GM21515 (cell line): ENCODE measurements at regions not wholly inside any gene's neighbourhood (a gene's known extent, or its start where the extent isn't known, plus 50 kb on each side); places are given as distances from the start of the nearest gene placed in this dataset.

Source experiments
- ATAC-seq: cut with Tn5 transposase; IDR thresholded peaks from one replicate; pipeline ENCODE4 v1.9.1; 2021; ENCODE audit not compliant: unreplicated experiment

DNA sequence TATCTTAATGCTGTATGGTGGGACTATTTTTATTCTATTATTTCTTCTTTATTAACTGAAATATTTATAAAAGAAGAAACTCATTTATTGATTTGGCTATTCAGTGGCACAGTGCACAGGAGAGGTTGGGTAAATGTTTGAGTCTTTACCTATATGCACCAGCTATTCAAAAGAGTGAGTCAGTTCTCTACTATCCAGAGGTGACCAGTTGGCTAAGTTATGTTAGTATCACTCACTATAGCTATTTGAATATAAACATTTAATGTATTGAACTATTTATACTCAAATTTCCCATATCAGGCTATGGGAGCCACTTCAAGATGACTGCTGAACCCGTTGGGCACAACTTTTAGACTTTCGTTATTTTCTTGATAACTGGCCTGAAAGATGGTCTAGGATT is 106.1 kb upstream of the VEGFC start:
- no peak for ATAC-seq

- peak; percentile 96 for ATAC-seq
Measured at GRCh38 chr4:176902710-176903323, 110.1 kb upstream of the VEGFC start.

DNA sequence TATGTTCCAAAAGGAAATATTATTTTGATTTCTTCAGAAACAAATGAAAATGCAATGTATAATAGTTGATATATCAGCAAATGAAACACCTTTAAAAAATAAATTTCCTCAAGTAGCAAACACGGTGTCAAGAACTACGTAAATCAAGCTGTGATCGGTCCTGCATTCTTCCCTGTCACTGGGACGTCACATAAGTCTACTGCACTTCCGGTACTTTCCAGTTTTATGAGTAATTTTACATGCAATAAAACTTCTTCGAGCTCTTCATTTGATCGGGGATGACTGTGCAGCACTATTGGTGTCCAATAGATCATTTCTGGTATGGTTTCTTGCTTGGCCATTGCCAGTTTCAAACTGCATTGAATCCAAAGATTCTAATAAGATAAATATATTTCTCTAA is 114.0 kb upstream of the VEGFC start:
- no peak for ATAC-seq

- ATAC-seq, result no peak
Measured at GRCh38 chr4:176910646-176911045, 117.9 kb upstream of the VEGFC start.

DNA sequence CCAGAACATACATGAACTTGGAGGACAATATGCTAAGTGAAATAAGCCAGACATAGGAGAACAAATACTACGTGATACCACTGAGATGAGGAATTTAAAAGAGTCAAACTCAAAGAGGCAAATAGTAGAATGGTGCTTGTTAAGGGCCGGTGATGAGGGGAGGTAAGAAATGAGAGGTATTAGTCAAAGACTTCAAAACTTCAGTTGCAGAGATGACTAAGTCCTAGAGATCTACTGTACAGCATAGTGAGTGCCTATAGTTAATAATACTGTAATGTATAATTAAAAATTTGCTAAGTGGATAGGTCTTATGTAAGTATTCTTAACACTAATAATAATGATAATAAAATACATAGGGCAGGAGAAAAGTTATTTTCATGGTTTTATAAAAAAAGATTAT is 126.9 kb upstream of the VEGFC start:
- no peak for ATAC-seq

DNA sequence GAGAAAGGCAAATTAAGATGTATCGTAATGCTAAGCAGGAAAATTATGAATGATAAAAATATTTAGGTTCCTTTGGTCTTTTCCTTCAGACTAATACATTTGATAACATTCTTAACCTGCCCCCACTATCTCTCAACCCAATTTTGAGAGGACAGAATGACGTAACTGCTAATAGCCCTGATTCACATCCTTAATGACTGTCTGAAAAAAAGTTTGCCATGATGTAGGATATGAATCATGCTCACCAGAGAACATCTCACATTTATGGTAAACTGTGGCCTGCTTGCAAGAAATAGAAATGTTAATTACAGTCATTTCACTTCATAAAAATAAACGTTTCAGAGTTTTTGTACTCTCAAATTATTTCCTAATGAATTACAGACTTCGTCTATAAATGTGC is 128.0 kb upstream of the VEGFC start:
- ATAC-seq, result no peak

- no peak for ATAC-seq
Measured at GRCh38 chr4:176921256-176921655, 128.5 kb upstream of the VEGFC start.

DNA sequence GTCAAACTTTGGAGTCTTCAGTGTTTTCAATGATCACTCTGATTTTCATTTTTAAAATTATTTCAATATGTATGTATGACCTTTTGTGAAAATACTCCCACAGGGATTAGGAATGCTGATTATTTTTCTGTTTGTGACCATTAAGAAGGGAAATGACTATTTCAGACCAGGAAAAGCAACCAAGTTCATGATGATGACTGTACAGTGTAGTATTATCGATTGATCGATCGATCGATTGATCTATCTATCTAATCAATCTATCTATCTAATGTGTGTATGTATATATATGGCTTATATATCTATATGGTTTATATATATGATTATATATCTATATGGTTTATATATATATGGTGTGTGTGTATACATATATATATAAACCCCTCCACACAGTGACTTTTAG is 131.5 kb upstream of the VEGFC start:
- no peak for ATAC-seq

DNA sequence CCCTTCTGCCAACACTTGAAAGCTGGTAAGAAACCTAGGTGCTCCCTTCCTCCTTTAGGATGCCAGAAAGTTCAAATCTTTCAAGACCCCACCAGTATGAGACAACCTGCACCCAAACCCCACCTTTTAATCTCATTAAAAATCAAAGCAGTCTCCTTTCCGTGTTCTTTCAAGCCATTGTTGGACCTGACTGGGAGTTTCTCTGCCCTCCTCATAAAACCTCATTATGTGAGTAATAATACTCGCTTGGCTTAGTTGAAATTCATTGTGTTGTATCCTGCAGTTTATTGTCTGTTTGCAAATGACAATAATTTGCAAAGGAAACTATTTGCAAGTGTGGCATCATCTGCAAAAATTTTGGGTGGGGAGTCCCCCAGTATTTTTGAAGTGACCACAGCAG is 133.2 kb upstream of the VEGFC start:
- ATAC-seq, result no peak

DNA sequence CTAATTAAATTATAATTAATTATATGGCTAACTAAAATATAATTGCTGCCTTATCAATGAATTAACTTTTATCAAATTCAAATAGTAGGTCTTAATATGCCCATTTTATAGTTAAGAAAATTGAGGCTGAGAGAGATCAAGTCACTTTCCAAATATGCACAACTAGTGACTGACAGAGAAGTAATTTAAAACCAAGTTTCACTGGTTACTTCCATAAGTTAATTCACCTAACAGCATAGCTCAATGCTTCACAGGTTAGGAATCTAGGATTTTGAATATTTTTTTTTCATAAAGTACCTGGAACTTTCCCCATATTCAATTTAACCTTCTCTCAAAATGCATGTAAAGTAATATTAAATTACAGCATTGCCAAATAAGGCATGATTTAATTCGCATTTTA is 134.4 kb upstream of the VEGFC start:
- no peak for ATAC-seq

DNA sequence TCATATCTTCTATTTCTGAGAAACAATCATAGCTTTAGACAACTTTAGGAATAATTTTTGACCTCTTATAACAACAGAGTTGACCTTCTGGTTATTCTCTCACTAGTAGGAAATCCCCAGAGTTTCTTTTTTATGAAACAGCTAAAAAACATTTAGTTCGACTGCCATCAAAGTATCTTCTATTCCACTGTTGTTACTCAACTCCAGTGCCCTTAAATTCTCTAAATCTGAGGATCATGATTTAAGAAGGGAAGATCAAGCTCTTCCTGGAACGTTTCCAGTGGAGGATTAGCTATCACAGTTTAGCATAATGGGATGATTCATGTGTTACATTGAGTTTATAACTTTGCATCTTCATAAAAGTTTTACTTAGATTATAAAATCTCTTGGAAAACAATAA is 134.9 kb upstream of the VEGFC start:
- ATAC-seq, result no peak

DNA sequence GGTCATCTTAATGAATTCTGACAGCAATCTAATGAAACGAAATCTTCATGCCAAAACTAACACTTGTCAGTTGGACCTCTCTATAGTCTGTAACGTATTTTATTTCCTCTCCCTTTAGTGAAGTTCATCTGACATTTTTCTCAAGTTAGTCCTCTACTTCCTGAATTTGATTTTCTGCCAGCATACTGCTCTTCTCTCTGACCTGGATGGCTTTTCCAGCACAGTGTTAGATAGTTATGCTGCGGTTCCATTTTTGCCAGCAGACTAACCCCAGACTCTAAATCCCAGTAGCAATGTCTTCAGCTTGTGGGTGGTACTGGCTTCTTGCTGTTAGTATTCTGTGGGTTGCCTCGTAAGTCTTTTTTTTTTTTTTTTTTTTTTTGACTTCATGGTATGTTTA is 146.7 kb upstream of the VEGFC start:
- no peak for ATAC-seq

DNA sequence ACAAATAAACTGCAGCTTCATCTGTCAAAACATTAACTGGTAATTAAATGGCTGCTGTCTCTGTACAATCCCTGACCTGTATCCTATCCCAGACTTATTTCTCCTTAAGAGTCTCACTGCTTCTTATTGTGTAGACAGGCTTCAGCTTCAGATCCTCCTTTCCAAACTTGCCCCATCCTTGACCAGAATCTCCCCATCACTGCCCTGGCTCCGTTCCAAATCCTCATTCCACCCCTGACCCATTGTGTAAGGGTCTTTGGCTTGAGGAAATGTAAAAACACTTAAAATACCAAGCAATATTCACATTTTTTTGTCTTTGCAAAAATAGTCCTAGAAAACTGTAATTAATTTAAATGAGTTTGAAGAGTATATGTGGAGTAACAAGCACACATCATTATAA is 152.6 kb upstream of the VEGFC start:
- ATAC-seq, result no peak

DNA sequence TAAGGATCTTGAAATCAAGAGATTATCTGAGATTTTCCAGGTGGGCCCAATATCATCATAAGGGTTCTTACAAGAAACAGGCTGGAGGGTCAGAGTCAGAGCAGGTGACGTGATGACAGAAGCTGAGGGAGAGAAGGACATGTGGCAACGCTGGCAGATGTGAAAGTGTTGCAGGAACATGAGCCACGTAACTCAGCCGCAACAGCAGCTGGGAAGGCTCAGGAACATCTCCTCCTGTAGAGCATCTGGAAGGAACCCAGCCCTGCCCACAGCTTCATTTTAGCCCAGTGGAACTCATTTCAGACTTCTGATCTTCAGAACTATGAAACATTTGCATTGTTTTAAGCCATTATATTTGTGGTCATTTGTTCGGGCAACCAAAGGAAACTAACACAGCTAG is 156.3 kb upstream of the VEGFC start:
- no peak for ATAC-seq

GRCh38 chr4:176953021-176953420 is 160.3 kb upstream of the VEGFC start:
- ATAC-seq, result no peak

DNA sequence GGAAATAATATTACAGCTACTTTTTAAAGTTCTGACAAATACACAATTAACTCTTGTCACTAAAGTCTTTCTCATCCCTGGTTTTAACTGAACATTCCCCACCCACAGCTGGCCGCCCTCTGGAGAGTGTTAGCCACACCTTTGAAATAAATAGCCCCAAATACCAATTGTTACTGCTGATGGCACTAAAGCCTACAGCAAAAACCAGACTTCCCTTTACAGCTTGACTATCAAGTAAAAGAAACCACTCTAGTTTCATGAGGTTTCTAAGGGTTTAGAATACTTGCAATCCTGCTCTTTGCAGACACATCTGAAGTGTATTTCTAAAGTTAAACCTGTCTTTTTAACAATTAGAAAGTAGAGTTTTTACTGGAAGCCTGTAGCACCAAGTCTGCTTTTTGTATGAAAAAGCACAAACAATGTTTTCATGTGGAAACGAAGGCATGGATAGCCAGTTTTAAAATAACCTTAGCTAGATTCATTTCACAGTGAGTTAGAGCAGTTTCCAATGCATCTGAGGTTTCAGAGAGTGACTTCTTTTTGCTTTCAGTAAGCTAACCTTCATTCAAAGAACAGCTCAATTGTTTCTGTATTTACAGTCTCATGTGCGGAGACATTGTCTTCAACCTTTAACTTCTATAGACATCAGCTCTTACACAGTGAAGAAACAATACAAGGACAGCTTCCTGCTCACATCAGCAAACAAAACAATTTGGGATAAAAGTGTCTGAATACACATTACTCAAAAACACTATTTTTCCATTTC is 164.8 kb upstream of the VEGFC start:
- no peak for ATAC-seq

DNA sequence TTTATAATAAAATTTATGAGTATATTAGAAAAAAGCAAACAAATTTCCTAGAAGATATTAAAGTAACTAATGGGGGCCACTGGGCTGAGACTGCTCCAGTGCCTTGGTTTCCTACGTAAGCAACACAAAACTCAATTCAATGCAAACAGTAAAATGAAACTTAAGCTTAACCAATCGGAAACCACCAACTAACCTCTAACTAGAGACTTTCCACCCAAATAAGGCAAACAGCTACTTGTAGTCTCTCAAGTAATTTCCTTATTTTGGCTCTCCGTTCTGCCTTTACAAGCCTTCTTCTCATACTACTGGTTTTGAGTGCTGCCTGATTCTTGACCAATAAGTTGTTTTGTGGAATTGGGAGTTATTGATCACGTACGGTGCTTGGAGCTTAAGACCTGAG is 167.3 kb upstream of the VEGFC start:
- ATAC-seq, result no peak

DNA sequence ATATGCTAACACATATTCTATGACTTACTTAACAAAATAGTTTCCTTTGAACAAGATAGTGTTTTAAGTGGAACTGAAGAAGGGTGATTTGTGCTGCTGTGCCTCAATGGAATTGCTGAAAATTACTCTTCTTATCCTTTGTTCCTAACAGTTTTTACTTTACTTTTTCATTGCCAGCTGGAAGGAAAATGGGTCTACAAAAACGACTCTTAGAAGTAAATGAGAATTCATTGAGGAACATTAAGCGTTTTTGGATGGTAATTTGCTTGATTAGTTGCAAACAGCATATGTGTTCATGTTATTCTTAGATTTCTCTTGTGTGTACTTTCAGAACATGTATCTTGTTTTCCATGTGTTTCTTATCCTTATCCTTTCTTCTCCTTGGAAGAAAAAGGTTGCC is 170.4 kb upstream of the VEGFC start:
- no peak for ATAC-seq

- ATAC-seq, result no peak
Measured at GRCh38 chr4:176964116-176964691, 171.5 kb upstream of the VEGFC start.

GRCh38 chr4:176967586-176967985 is 174.9 kb upstream of the VEGFC start:
- ATAC-seq, result no peak

GRCh38 chr4:176968094-176968493 is 175.4 kb upstream of the VEGFC start:
- ATAC-seq, result no peak

DNA sequence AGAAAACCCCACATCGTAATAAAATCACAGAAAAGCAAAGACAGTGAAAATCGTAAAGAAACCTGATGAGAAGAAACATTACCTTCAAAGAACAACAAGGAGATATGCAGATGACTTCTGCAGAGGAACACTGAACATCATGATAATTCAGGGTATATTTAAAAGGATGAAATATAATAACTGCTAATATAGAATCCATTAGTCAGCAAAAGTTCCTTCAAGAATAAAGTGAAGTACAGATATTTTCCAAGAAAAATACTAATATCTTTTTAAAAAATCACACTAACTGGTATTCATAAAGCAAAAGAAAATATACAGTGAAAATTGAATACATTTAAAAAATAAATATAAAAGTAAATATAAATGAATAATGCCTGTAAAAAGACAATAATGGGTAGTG is 176.3 kb upstream of the VEGFC start:
- no peak for ATAC-seq

GRCh38 chr4:176970853-176971252 is 178.1 kb upstream of the VEGFC start:
- no peak for ATAC-seq
